GM19193 (cell line): ENCODE measurements at regions not wholly inside any gene's neighbourhood (a gene's known extent, or its start where the extent isn't known, plus 50 kb on each side); places are given as distances from the start of the nearest gene placed in this dataset.

Experiments
- POLR2A ChIP-seq: IDR thresholded peaks from 4 replicates; pipeline ENCODE4 v1.6.1; 2011; ENCODE audit not compliant: insufficient read depth, insufficient read length; ENCODE audit errors: extremely low read depth

- TF ChIP-seq POLR2A: no peak
These were observed 74.4 kb upstream of the PPARA start for GRCh38 chr22:46075764-46076531.

GRCh38 chr22:46076651-46077339, 73.5 kb upstream of the PPARA start:
- no peak for TF ChIP-seq POLR2A

GRCh38 chr22:46077669-46078099, 72.6 kb upstream of the PPARA start:
- TF ChIP-seq POLR2A: no peak

GRCh38 chr22:46078241-46079092, 71.9 kb upstream of the PPARA start:
- TF ChIP-seq POLR2A: no peak

GRCh38 chr22:46079093-46079860, 71.0 kb upstream of the PPARA start:
- TF ChIP-seq POLR2A: no peak

- no peak for TF ChIP-seq POLR2A
These were observed 70.2 kb upstream of the PPARA start for GRCh38 chr22:46079861-46080821.

- TF ChIP-seq POLR2A: no peak
These were observed 69.1 kb upstream of the PPARA start for GRCh38 chr22:46081036-46081830.

- TF ChIP-seq POLR2A: no peak
These were observed 68.5 kb upstream of the PPARA start for GRCh38 chr22:46081831-46082210.

- no peak for TF ChIP-seq POLR2A
These were observed 67.7 kb upstream of the PPARA start for GRCh38 chr22:46082633-46083032.

GRCh38 chr22:46083383-46084350, 66.7 kb upstream of the PPARA start:
- no peak for TF ChIP-seq POLR2A

GRCh38 chr22:46084376-46084775, 66.0 kb upstream of the PPARA start:
- no peak for TF ChIP-seq POLR2A
